SK-N-SH treated with all-trans-retinoic acid at 6 μM for 48 hours (cell line): ENCODE measurements at regions not wholly inside any gene's neighbourhood (a gene's known extent, or its start where the extent isn't known, plus 50 kb on each side); places are given as distances from the start of the nearest gene placed in this dataset.

Experiments used
- ATAC-seq: fragments of 200-7000 bp; cut with Tn5 transposase; 3 replicates; pipeline ENCODE4 v1.9.1; 2020; ENCODE audit warnings: mild to moderate bottlenecking, moderate library complexity
- ARNTL ChIP-seq: fragments of 450-650 bp; formaldehyde crosslinking; IDR thresholded peaks from 2 replicates; pipeline ENCODE4 v1.5.0; 2020; ENCODE audit warnings: low read depth, mild to moderate bottlenecking, moderate library complexity, borderline replicate concordance
- BACH2 ChIP-seq: fragments of 250-450 bp; sonication (Bioruptor Pico); IDR thresholded peaks from 2 replicates; pipeline ENCODE4 v1.9.0; 2021; ENCODE audit warnings: mild to moderate bottlenecking, borderline replicate concordance
- CSDC2 ChIP-seq: fragments of 250-450 bp; sonication (Bioruptor Pico); IDR thresholded peaks from 2 replicates; pipeline ENCODE4 v1.5.0; 2020; ENCODE audit warnings: mild to moderate bottlenecking, moderate library complexity
- ESRRG ChIP-seq: fragments of 250-450 bp; sonication (Bioruptor Pico); IDR thresholded peaks from 2 replicates; pipeline ENCODE4 v1.6.1; 2021; ENCODE audit warnings: mild to moderate bottlenecking
- GLIS3 ChIP-seq: fragments of 250-450 bp; sonication (Bioruptor Pico); IDR thresholded peaks from 2 replicates; pipeline ENCODE4 v1.5.0; 2020; ENCODE audit warnings: mild to moderate bottlenecking, moderate library complexity
- OSR1 ChIP-seq: fragments of 250-450 bp; sonication (Bioruptor Pico); IDR thresholded peaks from 2 replicates; pipeline ENCODE4 v1.8.0; 2022; ENCODE audit warnings: moderate library complexity, mild to moderate bottlenecking, inconsistent platforms
- PPARA ChIP-seq: fragments of 250-450 bp; sonication (Bioruptor Pico); IDR thresholded peaks from 2 replicates; pipeline ENCODE4 v1.5.0; 2020; ENCODE audit warnings: mild to moderate bottlenecking, borderline replicate concordance
- RARB ChIP-seq: fragments of 250-450 bp; sonication (Bioruptor Pico); IDR thresholded peaks from 2 replicates; pipeline ENCODE4 v1.8.0; 2021; ENCODE audit warnings: mild to moderate bottlenecking, moderate library complexity
- SNAI2 ChIP-seq: fragments of 250-450 bp; sonication (Bioruptor Pico); IDR thresholded peaks from 2 replicates; pipeline ENCODE4 v1.5.0; 2020; ENCODE audit warnings: mild to moderate bottlenecking, moderate library complexity
- TOX ChIP-seq: fragments of 250-450 bp; sonication (Bioruptor Pico); IDR thresholded peaks from 2 replicates; pipeline ENCODE4 v1.8.0; 2021; ENCODE audit warnings: mild to moderate bottlenecking, moderate library complexity, borderline replicate concordance
- TSHZ2 ChIP-seq: fragments of 250-450 bp; sonication (Bioruptor Pico); IDR thresholded peaks from 2 replicates; pipeline ENCODE4 v1.5.0; 2020; ENCODE audit warnings: mild to moderate bottlenecking, moderate library complexity
- ZC3H10 ChIP-seq: fragments of 250-450 bp; sonication (Bioruptor Pico); IDR thresholded peaks from 2 replicates; pipeline ENCODE4 v1.5.1; 2021; ENCODE audit warnings: mild to moderate bottlenecking, moderate library complexity
- ZFP3 ChIP-seq: fragments of 250-450 bp; sonication (Bioruptor Pico); IDR thresholded peaks from 2 replicates; pipeline ENCODE4 v1.5.0; 2020; ENCODE audit warnings: mild to moderate bottlenecking, moderate library complexity
- ZFP30 ChIP-seq: fragments of 450-650 bp; formaldehyde crosslinking; IDR thresholded peaks from 2 replicates; pipeline ENCODE4 v1.5.0; 2022; ENCODE audit warnings: mild to moderate bottlenecking, moderate library complexity
- ZNF8 ChIP-seq: fragments of 450-650 bp; formaldehyde crosslinking; IDR thresholded peaks from 2 replicates; pipeline ENCODE4 v1.5.0; 2020; ENCODE audit warnings: mild to moderate bottlenecking, moderate library complexity
- TF ChIP-seq, protein P1 (sequence below): fragments of 250-450 bp; sonication (Bioruptor Pico); IDR thresholded peaks from 2 replicates; pipeline ENCODE4 v1.5.1; 2021; ENCODE audit warnings: mild to moderate bottlenecking, moderate library complexity
- TF ChIP-seq, protein P2 (sequence below): fragments of 250-450 bp; sonication (Bioruptor Pico); IDR thresholded peaks from 2 replicates; pipeline ENCODE4 v1.8.0; 2020; ENCODE audit warnings: mild to moderate bottlenecking, moderate library complexity, borderline replicate concordance
- TF ChIP-seq, protein P3 (sequence below): fragments of 250-450 bp; sonication (Bioruptor Pico); IDR thresholded peaks from 2 replicates; pipeline ENCODE4 v1.5.1; 2020; ENCODE audit warnings: low read depth, mild to moderate bottlenecking, moderate library complexity
- TF ChIP-seq, protein P4 (sequence below): fragments of 250-450 bp; sonication (Bioruptor Pico); IDR thresholded peaks from 2 replicates; pipeline ENCODE4 v1.8.0; 2021; ENCODE audit warnings: low read depth, mild to moderate bottlenecking, moderate library complexity, borderline replicate concordance

DNA sequence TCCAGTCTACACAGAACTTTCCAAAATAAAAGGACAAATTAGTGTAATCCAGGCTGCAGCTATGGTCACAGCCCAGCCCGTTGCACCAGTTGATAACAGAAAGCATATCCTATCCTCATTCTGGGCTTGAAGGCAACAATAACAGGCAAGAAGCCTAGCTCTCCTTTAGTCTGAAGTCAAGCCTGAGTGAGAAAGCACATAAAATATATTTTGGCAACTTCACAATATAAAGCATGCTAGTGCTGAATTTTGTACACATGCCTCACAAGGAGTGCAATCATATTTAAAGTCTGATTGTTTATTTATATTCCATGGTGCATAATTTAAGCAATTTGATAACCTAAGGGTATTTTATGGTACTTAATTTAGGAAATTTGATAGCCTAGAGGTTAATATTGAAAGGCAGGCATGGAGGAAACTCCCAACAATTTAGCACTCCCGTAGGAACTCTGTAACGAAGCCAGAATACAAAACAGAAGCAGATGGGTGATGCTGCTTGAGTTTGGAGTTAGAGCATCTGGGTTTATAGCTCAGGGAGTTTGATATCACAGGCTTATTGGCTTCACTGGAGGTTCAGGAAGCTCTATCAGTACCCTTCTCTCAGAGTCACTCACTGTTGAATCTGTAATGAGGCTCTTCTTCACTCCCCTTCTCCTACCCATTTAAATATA is 1199.1 kb upstream of the GYPC start (continued):
- TF ChIP-seq, protein P1, sequence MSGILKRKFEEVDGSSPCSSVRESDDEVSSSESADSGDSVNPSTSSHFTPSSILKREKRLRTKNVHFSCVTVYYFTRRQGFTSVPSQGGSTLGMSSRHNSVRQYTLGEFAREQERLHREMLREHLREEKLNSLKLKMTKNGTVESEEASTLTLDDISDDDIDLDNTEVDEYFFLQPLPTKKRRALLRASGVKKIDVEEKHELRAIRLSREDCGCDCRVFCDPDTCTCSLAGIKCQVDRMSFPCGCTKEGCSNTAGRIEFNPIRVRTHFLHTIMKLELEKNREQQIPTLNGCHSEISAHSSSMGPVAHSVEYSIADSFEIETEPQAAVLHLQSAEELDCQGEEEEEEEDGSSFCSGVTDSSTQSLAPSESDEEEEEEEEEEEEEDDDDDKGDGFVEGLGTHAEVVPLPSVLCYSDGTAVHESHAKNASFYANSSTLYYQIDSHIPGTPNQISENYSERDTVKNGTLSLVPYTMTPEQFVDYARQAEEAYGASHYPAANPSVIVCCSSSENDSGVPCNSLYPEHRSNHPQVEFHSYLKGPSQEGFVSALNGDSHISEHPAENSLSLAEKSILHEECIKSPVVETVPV (CRISPR knock-in tag) = no peak
- TF ChIP-seq GLIS3 (CRISPR knock-in tag) (no peak), RARB (CRISPR knock-in tag) (no peak), ZFP3 (no peak)

GRCh38 chr2:125471963-125472362 is 1184.0 kb upstream of the GYPC start:
- no peak for ATAC-seq
- no peak for TF ChIP-seq CSDC2 (CRISPR knock-in tag)
- no peak for TF ChIP-seq SNAI2 (CRISPR knock-in tag)
- no peak for TF ChIP-seq PPARA (CRISPR knock-in tag)
- TF ChIP-seq, protein P1 (CRISPR knock-in tag) = no peak
- TF ChIP-seq BACH2 (CRISPR knock-in tag) = no peak
- TF ChIP-seq OSR1 (CRISPR knock-in tag) = no peak
- TF ChIP-seq, protein P2, sequence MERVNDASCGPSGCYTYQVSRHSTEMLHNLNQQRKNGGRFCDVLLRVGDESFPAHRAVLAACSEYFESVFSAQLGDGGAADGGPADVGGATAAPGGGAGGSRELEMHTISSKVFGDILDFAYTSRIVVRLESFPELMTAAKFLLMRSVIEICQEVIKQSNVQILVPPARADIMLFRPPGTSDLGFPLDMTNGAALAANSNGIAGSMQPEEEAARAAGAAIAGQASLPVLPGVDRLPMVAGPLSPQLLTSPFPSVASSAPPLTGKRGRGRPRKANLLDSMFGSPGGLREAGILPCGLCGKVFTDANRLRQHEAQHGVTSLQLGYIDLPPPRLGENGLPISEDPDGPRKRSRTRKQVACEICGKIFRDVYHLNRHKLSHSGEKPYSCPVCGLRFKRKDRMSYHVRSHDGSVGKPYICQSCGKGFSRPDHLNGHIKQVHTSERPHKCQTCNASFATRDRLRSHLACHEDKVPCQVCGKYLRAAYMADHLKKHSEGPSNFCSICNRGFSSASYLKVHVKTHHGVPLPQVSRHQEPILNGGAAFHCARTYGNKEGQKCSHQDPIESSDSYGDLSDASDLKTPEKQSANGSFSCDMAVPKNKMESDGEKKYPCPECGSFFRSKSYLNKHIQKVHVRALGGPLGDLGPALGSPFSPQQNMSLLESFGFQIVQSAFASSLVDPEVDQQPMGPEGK (CRISPR knock-in tag) = no peak
- no peak for TF ChIP-seq TSHZ2 (CRISPR knock-in tag)
- TF ChIP-seq ARNTL (CRISPR knock-in tag) = no peak
- TF ChIP-seq, protein P3, sequence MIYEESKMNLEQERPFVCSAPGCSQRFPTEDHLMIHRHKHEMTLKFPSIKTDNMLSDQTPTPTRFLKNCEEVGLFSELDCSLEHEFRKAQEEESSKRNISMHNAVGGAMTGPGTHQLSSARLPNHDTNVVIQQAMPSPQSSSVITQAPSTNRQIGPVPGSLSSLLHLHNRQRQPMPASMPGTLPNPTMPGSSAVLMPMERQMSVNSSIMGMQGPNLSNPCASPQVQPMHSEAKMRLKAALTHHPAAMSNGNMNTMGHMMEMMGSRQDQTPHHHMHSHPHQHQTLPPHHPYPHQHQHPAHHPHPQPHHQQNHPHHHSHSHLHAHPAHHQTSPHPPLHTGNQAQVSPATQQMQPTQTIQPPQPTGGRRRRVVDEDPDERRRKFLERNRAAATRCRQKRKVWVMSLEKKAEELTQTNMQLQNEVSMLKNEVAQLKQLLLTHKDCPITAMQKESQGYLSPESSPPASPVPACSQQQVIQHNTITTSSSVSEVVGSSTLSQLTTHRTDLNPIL (CRISPR knock-in tag) = no peak
- TF ChIP-seq, protein P4, sequence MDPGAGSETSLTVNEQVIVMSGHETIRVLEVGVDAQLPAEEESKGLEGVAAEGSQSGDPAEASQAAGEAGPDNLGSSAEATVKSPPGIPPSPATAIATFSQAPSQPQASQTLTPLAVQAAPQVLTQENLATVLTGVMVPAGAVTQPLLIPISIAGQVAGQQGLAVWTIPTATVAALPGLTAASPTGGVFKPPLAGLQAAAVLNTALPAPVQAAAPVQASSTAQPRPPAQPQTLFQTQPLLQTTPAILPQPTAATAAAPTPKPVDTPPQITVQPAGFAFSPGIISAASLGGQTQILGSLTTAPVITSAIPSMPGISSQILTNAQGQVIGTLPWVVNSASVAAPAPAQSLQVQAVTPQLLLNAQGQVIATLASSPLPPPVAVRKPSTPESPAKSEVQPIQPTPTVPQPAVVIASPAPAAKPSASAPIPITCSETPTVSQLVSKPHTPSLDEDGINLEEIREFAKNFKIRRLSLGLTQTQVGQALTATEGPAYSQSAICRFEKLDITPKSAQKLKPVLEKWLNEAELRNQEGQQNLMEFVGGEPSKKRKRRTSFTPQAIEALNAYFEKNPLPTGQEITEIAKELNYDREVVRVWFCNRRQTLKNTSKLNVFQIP (CRISPR knock-in tag) = no peak
- TF ChIP-seq RARB (CRISPR knock-in tag) = no peak
- no peak for TF ChIP-seq ZC3H10 (CRISPR knock-in tag)
- no peak for TF ChIP-seq ZFP3
- no peak for TF ChIP-seq TOX (CRISPR knock-in tag)

DNA sequence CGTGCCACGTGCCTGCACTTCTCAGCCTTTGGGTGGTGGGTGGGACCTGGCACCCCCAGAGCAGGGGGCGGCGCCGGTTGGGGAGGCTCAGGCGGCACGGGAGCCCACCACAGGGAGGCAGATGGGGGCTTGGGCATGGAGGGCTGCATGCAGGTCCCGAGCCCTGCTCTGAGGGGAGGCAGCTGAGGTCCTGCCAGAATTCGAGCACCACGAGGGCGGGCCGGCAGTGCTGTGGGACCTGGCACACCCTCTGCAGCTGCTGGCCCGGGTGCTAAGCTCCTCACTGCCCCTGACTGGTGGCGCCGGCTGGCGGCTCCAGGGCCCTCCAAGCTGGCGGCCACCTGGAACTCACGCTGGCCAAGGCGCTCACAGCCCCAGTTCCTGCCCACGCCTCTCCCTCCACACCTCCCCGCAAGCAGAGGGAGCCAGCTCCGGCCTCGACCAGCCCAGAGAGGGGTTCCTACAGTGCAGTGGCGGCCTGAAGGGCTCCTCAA is 1176.8 kb upstream of the GYPC start:
- ATAC-seq = no peak
- no peak for TF ChIP-seq RARB (CRISPR knock-in tag)
- no peak for TF ChIP-seq TSHZ2 (CRISPR knock-in tag)
- TF ChIP-seq, protein P2 (CRISPR knock-in tag) = no peak
- no peak for TF ChIP-seq ESRRG (CRISPR knock-in tag)
- TF ChIP-seq ZFP30 (CRISPR knock-in tag) = no peak
- TF ChIP-seq SNAI2 (CRISPR knock-in tag) = no peak
- TF ChIP-seq TOX (CRISPR knock-in tag) = no peak
- no peak for TF ChIP-seq ZNF8 (CRISPR knock-in tag)
- no peak for TF ChIP-seq ZC3H10 (CRISPR knock-in tag)
